Osteoblast (primary cell): ENCODE measurements at regions not wholly inside any gene's neighbourhood (a gene's known extent, or its start where the extent isn't known, plus 50 kb on each side); places are given as distances from the start of the nearest gene placed in this dataset.
"Not testable (repeated sequence)": the region's sequence is repeated elsewhere in the genome, so short reads cannot be mapped to it uniquely, and the experiment has no call there.

Experiments
- DNase-seq: peaks from one replicate; pipeline ENCODE4 v3.0.0; 2011; ENCODE audit warnings: low spot score, mixed read lengths; ENCODE audit not compliant: insufficient read length; ENCODE audit errors: missing footprints
- H2AFZ ChIP-seq: 2 replicates; pipeline ENCODE4 v1.6.0; 2011; ENCODE audit warnings: mild to moderate bottlenecking, low read length
- H3K27ac ChIP-seq: 2 replicates; pipeline ENCODE4 v1.5.1; 2011; ENCODE audit warnings: mild to moderate bottlenecking, low read depth, low read length, moderate library complexity
- H3K27me3 ChIP-seq: 2 replicates; pipeline ENCODE4 v1.6.0; 2012; ENCODE audit warnings: mild to moderate bottlenecking, control low read depth, inconsistent platforms, low read length, moderate library complexity; ENCODE audit not compliant: insufficient read depth
- H3K36me3 ChIP-seq: 2 replicates; pipeline ENCODE4 v1.5.1; 2011; ENCODE audit warnings: mild to moderate bottlenecking, low read length, control low read depth, moderate library complexity; ENCODE audit not compliant: insufficient read depth
- H3K4me1 ChIP-seq: 2 replicates; pipeline ENCODE4 v1.5.1; 2011; ENCODE audit warnings: mild to moderate bottlenecking, low read length, control low read depth, moderate library complexity; ENCODE audit not compliant: insufficient read depth
- H3K4me2 ChIP-seq: 2 replicates; pipeline ENCODE4 v1.6.0; 2011; ENCODE audit warnings: mild to moderate bottlenecking, low read length; ENCODE audit not compliant: insufficient read depth
- H3K4me3 ChIP-seq: fragments of 200-600 bp; sonication (generic); 3 replicates; pipeline ENCODE4 v1.5.1; 2012; ENCODE audit warnings: mild to moderate bottlenecking, low read length, inconsistent platforms; ENCODE audit not compliant: insufficient read depth
- H3K79me2 ChIP-seq: 2 replicates; pipeline ENCODE4 v1.6.0; 2012; ENCODE audit warnings: mild to moderate bottlenecking, low read length, control low read depth, inconsistent platforms; ENCODE audit not compliant: insufficient read depth
- H3K9me3 ChIP-seq: 2 replicates; pipeline ENCODE4 v1.5.1; 2011; ENCODE audit warnings: low read depth, low read length, control low read depth
- H4K20me1 ChIP-seq: 2 replicates; pipeline ENCODE4 v1.6.0; 2012; ENCODE audit warnings: mild to moderate bottlenecking, low read length, control low read depth; ENCODE audit not compliant: insufficient read depth
- TF ChIP-seq, protein P1 (sequence below): IDR thresholded peaks from 2 replicates; pipeline ENCODE4 v1.5.1; 2011; ENCODE audit warnings: mild to moderate bottlenecking, low read depth, low read length, moderate library complexity; ENCODE audit errors: extremely low read depth

DNA sequence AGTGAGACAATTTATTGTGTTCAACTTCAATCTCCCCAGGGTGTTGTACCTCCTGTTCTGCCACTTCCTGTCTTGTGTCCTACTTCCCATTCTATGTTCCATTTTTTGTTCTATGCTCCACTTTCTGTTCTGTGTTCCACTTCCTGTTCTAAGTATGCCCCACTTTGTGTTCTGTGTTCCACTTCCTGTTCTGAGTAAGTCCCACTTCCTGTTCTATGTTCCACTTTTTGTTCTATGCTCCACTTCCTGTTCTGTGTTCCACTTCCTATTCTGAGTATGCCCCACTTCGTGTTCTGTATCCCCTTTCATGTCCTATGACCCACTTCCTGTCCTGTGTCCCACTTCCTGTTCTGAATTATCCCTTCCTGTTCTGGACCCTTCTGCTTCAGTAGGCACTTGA, 732.7 kb downstream of the TBC1D22A start:
- Histone ChIP-seq H3K4me2 (no peak overlapping the region), H3K4me1 (no peaks in the 10 kb centered on the region), H3K27ac (no peak overlapping the region), H4K20me1 (no peaks in the 10 kb centered on the region), H3K36me3 (no peaks in the 10 kb centered on the region), H2AFZ (no peak overlapping the region), H3K9me3 (no peaks in the 10 kb centered on the region), H3K27me3 (no peaks in the 10 kb centered on the region), H3K79me2 (no peaks in the 10 kb centered on the region), H3K4me3 (no peak overlapping the region)
- no peak for DNase-seq
- TF ChIP-seq, protein P1, sequence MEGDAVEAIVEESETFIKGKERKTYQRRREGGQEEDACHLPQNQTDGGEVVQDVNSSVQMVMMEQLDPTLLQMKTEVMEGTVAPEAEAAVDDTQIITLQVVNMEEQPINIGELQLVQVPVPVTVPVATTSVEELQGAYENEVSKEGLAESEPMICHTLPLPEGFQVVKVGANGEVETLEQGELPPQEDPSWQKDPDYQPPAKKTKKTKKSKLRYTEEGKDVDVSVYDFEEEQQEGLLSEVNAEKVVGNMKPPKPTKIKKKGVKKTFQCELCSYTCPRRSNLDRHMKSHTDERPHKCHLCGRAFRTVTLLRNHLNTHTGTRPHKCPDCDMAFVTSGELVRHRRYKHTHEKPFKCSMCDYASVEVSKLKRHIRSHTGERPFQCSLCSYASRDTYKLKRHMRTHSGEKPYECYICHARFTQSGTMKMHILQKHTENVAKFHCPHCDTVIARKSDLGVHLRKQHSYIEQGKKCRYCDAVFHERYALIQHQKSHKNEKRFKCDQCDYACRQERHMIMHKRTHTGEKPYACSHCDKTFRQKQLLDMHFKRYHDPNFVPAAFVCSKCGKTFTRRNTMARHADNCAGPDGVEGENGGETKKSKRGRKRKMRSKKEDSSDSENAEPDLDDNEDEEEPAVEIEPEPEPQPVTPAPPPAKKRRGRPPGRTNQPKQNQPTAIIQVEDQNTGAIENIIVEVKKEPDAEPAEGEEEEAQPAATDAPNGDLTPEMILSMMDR = no peak

DNA sequence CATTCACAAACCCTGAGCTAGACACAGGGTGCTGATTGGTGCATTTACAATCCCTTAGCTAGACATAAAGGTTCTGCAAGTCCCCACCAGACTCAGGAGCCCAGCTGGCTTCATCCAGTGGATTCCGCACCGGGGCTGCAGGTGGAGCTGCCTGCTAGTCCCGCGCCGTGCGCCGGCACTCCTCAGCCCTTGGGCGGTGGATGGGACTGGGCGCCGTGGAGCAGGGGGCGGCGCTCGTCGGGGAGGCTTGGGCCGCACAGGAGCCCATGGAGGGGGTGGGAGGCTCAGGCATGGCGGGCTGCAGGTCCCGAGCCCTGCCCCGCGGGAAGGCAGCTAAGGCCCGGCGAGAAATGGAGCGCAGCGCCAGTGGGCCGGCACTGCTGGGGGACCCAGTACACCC, 725.7 kb downstream of the TBC1D22A start:
- not testable (repeated sequence) for DNase-seq, H3K27me3 ChIP-seq, H3K9me3 ChIP-seq, H3K4me3 ChIP-seq, H2AFZ ChIP-seq, H3K36me3 ChIP-seq, H4K20me1 ChIP-seq, H3K27ac ChIP-seq, H3K79me2 ChIP-seq, H3K4me2 ChIP-seq, H3K4me1 ChIP-seq

DNA sequence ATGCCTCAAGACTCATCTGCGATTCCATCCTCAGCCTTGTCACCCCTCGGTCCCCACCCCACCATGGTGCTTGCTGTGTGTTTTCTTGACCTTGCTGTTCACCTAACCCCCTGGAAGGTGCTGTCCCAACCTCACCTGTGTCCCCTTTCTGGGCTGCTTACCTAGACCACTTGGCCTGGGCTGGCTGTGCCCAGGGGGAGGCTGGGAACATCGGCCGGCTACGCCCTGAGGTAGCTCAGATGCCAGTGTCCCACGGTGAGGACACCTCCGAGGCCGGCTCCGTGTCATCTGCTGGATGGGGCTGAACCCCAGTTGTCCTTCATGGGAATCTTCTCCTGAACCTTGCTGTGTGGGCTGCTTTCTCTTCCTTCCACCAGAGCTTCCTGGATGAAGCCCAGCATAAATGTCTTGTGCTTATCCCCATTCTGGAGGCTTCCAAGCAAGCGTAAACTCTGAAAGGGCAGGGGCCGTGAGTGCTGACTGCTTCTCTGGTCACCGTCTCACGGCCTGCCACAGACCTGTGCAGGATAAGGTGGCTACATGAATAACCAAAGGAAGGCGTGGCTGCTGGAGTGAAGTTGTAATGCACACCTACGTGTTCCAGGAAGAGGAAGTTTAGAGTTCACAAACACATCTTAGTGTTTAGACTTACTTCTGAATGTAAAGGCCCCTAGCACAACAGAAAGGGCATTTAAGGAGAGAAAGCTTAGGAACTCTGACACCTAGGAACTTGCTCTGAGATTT, 724.3 kb downstream of the TBC1D22A start:
- H3K4me3 ChIP-seq = no peak overlapping the region
- DNase-seq = no peak
- no peak overlapping the region for H2AFZ ChIP-seq
- TF ChIP-seq, protein P1 = no peak
- H4K20me1 ChIP-seq = no peaks in the 10 kb centered on the region
- no peak overlapping the region for H3K27ac ChIP-seq
- no peaks in the 10 kb centered on the region for H3K9me3 ChIP-seq
- H3K4me1 ChIP-seq = no peaks in the 10 kb centered on the region
- H3K4me2 ChIP-seq = no peak overlapping the region
- no peaks in the 10 kb centered on the region for H3K36me3 ChIP-seq
- H3K79me2 ChIP-seq = no peaks in the 10 kb centered on the region
- no peaks in the 10 kb centered on the region for H3K27me3 ChIP-seq

DNA sequence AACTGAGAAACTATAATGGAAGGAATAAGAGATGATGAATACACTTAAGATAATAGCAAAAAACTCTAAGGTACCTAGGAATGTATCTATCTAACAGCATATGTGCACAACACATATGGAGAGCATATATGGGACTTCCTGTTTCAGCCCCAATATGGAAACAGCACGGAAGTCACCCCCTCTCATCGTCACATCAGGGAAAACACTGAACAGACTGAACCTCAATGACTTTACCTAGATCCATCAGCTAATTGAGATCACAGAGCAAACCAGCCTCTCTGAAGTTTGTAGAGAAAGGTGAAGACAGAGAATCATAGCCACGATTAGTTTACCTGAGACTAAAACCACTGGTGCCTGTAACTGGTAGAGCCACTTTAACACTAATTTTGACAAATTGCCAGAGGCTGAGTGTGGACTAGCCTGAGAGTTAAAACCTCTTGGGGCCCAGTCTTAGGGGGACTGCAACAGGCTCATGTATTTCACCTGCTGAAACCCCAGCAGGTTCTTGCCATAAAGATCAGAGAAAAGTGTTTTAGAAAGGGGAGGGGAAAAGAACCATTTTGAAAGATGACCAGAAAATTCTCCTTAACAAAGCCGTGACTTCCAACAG, 722.6 kb downstream of the TBC1D22A start:
- H3K9me3 ChIP-seq = no peaks in the 10 kb centered on the region
- no peaks in the 10 kb centered on the region for H3K36me3 ChIP-seq
- H2AFZ ChIP-seq = no peak overlapping the region
- no peak for DNase-seq
- H3K79me2 ChIP-seq = no peaks in the 10 kb centered on the region
- H3K4me2 ChIP-seq = no peak overlapping the region
- no peaks in the 10 kb centered on the region for H4K20me1 ChIP-seq
- no peak overlapping the region for H3K4me3 ChIP-seq
- H3K27me3 ChIP-seq = no peaks in the 10 kb centered on the region
- no peak overlapping the region for H3K27ac ChIP-seq
- TF ChIP-seq, protein P1 = no peak
- H3K4me1 ChIP-seq = no peaks in the 10 kb centered on the region
